CD4-positive, alpha-beta T cell (primary cell): ENCODE measurements at regions not wholly inside any gene's neighbourhood (a gene's known extent, or its start where the extent isn't known, plus 50 kb on each side); places are given as distances from the start of the nearest gene placed in this dataset.

Source experiments
- ATAC-seq: fragments of 200-7000 bp; cut with Tn5 transposase; one replicate; pipeline ENCODE4 v1.10.0; 2022; ENCODE audit warnings: mild to moderate bottlenecking; ENCODE audit not compliant: poor library complexity
- CTCF ChIA-PET: fragments of 350-600 bp; sonication (Branson Sonifier 250); formaldehyde crosslinking; loops from one replicate; lab custom pipeline; 2021; ENCODE audit warnings: antibody characterized with exemption, inconsistent platforms; lab: Charles Lee
- POLR2A ChIA-PET: fragments of 350-600 bp; sonication (Branson Sonifier 250); formaldehyde crosslinking; loops from one replicate; lab custom pipeline; 2021; ENCODE audit warnings: antibody characterized with exemption, inconsistent platforms; lab: Charles Lee
- DNase-seq, 14 experiments: peaks; one replicate each; pipeline ENCODE4 v3.0.0-alpha.2; 2013 to 2020; ENCODE audit warnings: mixed read lengths in 2 of 14
- H3K27ac ChIP-seq, 2 donors: one replicate each; pipeline versions ENCODE4 v1.5.1 to v1.7.0; 2013; ENCODE audit warnings: low read length in 2 of 2, low read depth in 1 of 2, mild to moderate bottlenecking in 1 of 2
- H3K27me3 ChIP-seq, 2 experiments: 1 replicate in 1 of 2; 2 replicates in 1 of 2; pipeline versions ENCODE4 v1.6.1 to v1.7.0; 2013; ENCODE audit warnings: low read length in 2 of 2, control low read depth in 1 of 2, mild to moderate bottlenecking in 1 of 2, moderate library complexity in 1 of 2; ENCODE audit not compliant: insufficient read depth in 2 of 2, control insufficient read depth in 1 of 2
- H3K36me3 ChIP-seq: one replicate; pipeline ENCODE4 v1.6.1; 2013; ENCODE audit warnings: low read length, control low read depth; ENCODE audit not compliant: insufficient read depth
- H3K4me1 ChIP-seq: one replicate; pipeline ENCODE4 v1.6.1; 2013; ENCODE audit warnings: low read length, control low read depth; ENCODE audit not compliant: insufficient read depth
- H3K4me3 ChIP-seq: one replicate; pipeline ENCODE4 v1.5.1; 2013; ENCODE audit warnings: mild to moderate bottlenecking, low read length, moderate library complexity
- H3K9me3 ChIP-seq, 2 experiments: 1 replicate in 1 of 2; 2 replicates in 1 of 2; pipeline versions ENCODE4 v1.6.1 to v1.7.0; 2013; ENCODE audit warnings: low read length in 2 of 2, mild to moderate bottlenecking in 2 of 2, control low read depth in 1 of 2, moderate library complexity in 1 of 2; ENCODE audit not compliant: control insufficient read depth in 1 of 2, insufficient read depth in 1 of 2
- H3K27ac Mint-ChIP-seq: one replicate; pipeline ENCODE4 v1.8.0; 2020; ENCODE audit warnings: mixed read lengths
- H3K27me3 Mint-ChIP-seq: one replicate; pipeline ENCODE4 v1.8.0; 2021; ENCODE audit warnings: mixed read lengths
- H3K36me3 Mint-ChIP-seq: one replicate; pipeline ENCODE4 v1.8.0; 2021; ENCODE audit warnings: low read depth, mixed read lengths
- H3K4me1 Mint-ChIP-seq: one replicate; pipeline ENCODE4 v1.8.0; 2021; ENCODE audit warnings: low read depth, mixed read lengths
- H3K4me3 Mint-ChIP-seq: one replicate; pipeline ENCODE4 v1.8.0; 2020; ENCODE audit warnings: mild to moderate bottlenecking, mixed read lengths
- H3K9me3 Mint-ChIP-seq: one replicate; pipeline ENCODE4 v1.8.0; 2020; ENCODE audit warnings: mixed read lengths
- intact Hi-C, 2 experiments: fragments of 100-400 bp; cut with DNase I in 1 of 2; cut with micrococcal nuclease in 1 of 2; formaldehyde crosslinking; loops; one replicate each; pipeline versions ENCODE4 v1.15.1 to v1.9.0; 2023 to 2025; cut with DNase I, micrococcal nuclease
- TF ChIP-seq, protein P1 (sequence below): fragments of 200-600 bp; IDR thresholded peaks from one replicate; pipeline ENCODE4 v1.8.0; 2022; ENCODE audit warnings: antibody characterized with exemption, mild to moderate bottlenecking

DNA sequence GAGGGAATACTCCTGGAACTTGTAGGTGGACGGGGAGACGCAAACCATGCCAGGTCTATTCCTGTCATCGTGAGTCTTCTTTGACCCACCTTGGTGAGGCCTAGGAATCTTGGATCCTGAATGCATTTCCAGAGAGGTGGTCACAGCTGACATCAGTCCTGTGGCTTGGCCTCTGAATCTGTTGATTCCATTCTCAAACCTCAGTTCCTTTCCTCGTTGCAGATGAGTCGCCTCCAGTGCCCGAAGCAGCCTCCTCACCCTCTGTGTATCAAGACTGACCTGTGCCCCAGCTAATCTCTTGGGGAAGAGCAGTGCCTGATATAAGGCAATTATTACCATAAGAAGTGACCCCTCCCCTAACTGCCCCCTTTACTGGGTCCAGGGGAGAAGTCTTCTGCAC is 118.1 kb downstream of the SMIM20 start:
- Histone ChIP-seq H3K27me3 (peaks cover 6% of the 10 kb centered on the region in 2 experiments), H3K4me1 (peaks cover 6% of the 10 kb centered on the region), H3K27ac (no peak overlapping the region), H3K36me3 (no peaks in the 10 kb centered on the region), H3K9me3 (no peaks in the 10 kb centered on the region), H3K4me3 (no peak overlapping the region)
- no peak overlapping the region for H3K4me3 Mint-ChIP-seq
- ChIA-PET CTCF (no interaction called here), POLR2A (no interaction called here)
- TF ChIP-seq, protein P1, sequence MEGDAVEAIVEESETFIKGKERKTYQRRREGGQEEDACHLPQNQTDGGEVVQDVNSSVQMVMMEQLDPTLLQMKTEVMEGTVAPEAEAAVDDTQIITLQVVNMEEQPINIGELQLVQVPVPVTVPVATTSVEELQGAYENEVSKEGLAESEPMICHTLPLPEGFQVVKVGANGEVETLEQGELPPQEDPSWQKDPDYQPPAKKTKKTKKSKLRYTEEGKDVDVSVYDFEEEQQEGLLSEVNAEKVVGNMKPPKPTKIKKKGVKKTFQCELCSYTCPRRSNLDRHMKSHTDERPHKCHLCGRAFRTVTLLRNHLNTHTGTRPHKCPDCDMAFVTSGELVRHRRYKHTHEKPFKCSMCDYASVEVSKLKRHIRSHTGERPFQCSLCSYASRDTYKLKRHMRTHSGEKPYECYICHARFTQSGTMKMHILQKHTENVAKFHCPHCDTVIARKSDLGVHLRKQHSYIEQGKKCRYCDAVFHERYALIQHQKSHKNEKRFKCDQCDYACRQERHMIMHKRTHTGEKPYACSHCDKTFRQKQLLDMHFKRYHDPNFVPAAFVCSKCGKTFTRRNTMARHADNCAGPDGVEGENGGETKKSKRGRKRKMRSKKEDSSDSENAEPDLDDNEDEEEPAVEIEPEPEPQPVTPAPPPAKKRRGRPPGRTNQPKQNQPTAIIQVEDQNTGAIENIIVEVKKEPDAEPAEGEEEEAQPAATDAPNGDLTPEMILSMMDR = no peak
- no peak overlapping the region for H3K27ac Mint-ChIP-seq
- peaks cover 15% of the 10 kb centered on the region for H3K27me3 Mint-ChIP-seq
- H3K9me3 Mint-ChIP-seq = no peaks in the 10 kb centered on the region
- no peaks in the 10 kb centered on the region for H3K4me1 Mint-ChIP-seq
- no peaks in the 10 kb centered on the region for H3K36me3 Mint-ChIP-seq
- intact Hi-C loops = no loop called here
- no peak for DNase-seq
- ATAC-seq = no peak

DNA sequence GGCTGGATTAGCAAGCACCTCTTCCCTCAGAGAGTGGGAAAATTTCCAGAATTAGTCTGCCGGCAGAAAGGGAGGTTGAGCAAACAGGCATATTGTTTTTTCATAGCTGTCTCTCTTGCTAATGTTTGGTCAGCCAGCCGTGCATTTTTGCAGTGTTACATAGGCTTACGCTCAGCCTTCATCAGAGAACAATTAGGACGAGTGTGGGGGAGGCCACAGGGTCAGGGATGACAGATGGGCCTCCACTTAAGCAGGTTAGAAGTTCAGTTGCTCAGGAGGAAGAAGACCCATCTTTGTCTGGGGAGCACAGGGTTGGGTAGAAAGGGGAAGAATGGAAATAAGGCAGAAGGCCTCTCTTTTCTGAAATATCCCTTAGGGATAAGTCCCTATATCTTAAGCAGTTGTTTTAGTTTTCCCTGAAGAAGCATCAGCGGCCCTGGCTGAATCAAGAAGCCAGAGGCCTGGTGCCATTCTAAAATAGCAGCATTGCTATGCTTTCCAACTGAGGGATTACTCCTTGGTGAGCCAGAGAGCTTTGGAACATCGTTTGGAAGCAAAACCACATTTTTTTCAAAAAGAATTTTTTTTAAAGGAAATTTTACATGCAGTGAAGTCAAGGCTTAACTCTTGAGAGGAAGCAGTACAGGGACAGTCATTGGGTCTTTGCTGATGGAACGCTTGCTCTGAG is 118.8 kb downstream of the SMIM20 start:
- Mint-ChIP-seq H3K4me1 (no peaks in the 10 kb centered on the region), H3K9me3 (no peaks in the 10 kb centered on the region), H3K36me3 (no peaks in the 10 kb centered on the region), H3K4me3 (no peak overlapping the region), H3K27me3 (peaks cover 11% of the 10 kb centered on the region), H3K27ac (no peak overlapping the region)
- TF ChIP-seq, protein P1 = no peak
- Histone ChIP-seq H3K27me3 (peaks cover 6% of the 10 kb centered on the region in 2 experiments), H3K9me3 (no peaks in the 10 kb centered on the region), H3K4me3 (no peak overlapping the region), H3K36me3 (no peaks in the 10 kb centered on the region), H3K27ac (no peak overlapping the region), H3K4me1 (peaks cover 6% of the 10 kb centered on the region)
- intact Hi-C loops = no loop called here
- ChIA-PET CTCF (no interaction called here), POLR2A (no interaction called here)
- ATAC-seq (no peak), DNase-seq (no peak)

DNA sequence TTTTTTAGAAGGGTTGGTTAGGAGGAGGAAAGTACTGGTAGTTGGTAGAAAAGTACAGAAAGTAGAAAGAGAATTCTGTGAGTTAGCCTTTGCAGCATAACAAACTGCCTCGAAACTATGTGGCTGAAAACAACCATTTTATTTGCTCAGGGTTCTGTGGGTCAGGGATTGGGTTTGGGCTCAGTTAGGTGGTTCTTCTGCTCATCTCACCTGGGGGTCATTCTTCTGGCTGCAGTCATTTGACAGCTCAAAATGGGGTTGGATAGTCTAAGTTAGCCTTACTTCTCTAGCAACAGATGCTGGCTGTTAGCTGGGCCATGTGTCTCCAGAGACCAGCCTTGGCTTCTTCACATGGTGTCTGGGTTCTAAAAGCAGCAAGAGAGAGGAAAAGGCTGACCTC is 119.4 kb downstream of the SMIM20 start:
- Histone ChIP-seq H3K27me3 (peaks cover 6% of the 10 kb centered on the region in 2 experiments), H3K4me3 (no peak overlapping the region), H3K9me3 (no peaks in the 10 kb centered on the region), H3K36me3 (no peaks in the 10 kb centered on the region), H3K27ac (no peak overlapping the region), H3K4me1 (peaks cover 6% of the 10 kb centered on the region)
- no peak overlapping the region for H3K4me3 Mint-ChIP-seq
- intact Hi-C loops = no loop called here
- ChIA-PET POLR2A (no interaction called here), CTCF (no interaction called here)
- H3K36me3 Mint-ChIP-seq = no peaks in the 10 kb centered on the region
- H3K4me1 Mint-ChIP-seq = no peaks in the 10 kb centered on the region
- TF ChIP-seq, protein P1 = no peak
- ATAC-seq (no peak), DNase-seq (no peak)
- H3K27me3 Mint-ChIP-seq = peaks cover 10% of the 10 kb centered on the region
- no peaks in the 10 kb centered on the region for H3K9me3 Mint-ChIP-seq
- no peak overlapping the region for H3K27ac Mint-ChIP-seq
